Ishikawa (cell line): ENCODE measurements at regions not wholly inside any gene's neighbourhood (a gene's known extent, or its start where the extent isn't known, plus 50 kb on each side); places are given as distances from the start of the nearest gene placed in this dataset.

Experiments used
- CEBPB ChIP-seq: IDR thresholded peaks from 2 replicates; pipeline ENCODE4 v1.6.1; 2012
- CREB1 ChIP-seq: IDR thresholded peaks from 2 replicates; pipeline ENCODE4 v1.6.1; 2012; ENCODE audit warnings: low read depth
- EP300 ChIP-seq: IDR thresholded peaks from 2 replicates; pipeline ENCODE4 v1.6.1; 2012; ENCODE audit warnings: borderline replicate concordance
- MAX ChIP-seq: IDR thresholded peaks from 2 replicates; pipeline ENCODE4 v1.6.1; 2012
- RAD21 ChIP-seq: IDR thresholded peaks from 2 replicates; pipeline ENCODE4 v1.6.1; 2012; ENCODE audit warnings: low read depth
- TCF12 ChIP-seq: IDR thresholded peaks from 2 replicates; pipeline ENCODE4 v1.6.1; 2012; ENCODE audit warnings: low read depth
- TEAD4 ChIP-seq: IDR thresholded peaks from 2 replicates; pipeline ENCODE4 v1.6.1; 2012
- USF1 ChIP-seq: IDR thresholded peaks from 2 replicates; pipeline ENCODE4 v1.6.1; 2012
- ZBTB7A ChIP-seq: IDR thresholded peaks from 2 replicates; pipeline ENCODE4 v1.6.1; 2012; ENCODE audit warnings: low read depth

- TF ChIP-seq USF1 (no peak), RAD21 (no peak), TEAD4 (no peak), CREB1 (no peak), EP300 (no peak), TCF12 (no peak), ZBTB7A (no peak), CEBPB (no peak), MAX (no peak)
Observed at GRCh38 chr13:38563739-38564138, 123.1 kb upstream of the FREM2 start.
